ENCODE measurements at regions not wholly inside any gene's neighbourhood (a gene's known extent, or its start where the extent isn't known, plus 50 kb on each side); places are given as distances from the start of the nearest gene placed in this dataset.

DNA sequence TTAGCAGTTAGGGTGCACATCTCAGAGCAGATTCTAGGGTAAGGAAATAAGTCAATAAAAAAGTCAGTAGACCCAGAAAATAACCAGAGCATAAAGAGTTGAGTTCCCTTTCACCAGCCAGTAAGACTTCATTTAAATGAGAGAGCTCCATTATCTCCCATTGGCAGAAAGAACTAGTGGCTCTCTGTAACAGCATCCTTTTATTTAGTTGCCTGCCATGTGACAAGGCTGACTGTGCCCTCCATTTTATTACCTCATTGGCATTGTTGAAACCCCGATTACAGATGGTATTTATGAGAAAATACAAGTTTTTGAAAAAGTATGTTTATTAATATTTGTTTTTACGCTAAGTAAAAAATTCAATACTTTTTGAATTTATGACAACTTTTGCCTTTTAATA, 859.5 kb upstream of the NDST4 start:
- no peak for TF ChIP-seq EZH2 (optimal IDR thresholded peaks at IDR 0.05; ENCODE audit: low read depth, low read length)
- TF ChIP-seq, protein P1, sequence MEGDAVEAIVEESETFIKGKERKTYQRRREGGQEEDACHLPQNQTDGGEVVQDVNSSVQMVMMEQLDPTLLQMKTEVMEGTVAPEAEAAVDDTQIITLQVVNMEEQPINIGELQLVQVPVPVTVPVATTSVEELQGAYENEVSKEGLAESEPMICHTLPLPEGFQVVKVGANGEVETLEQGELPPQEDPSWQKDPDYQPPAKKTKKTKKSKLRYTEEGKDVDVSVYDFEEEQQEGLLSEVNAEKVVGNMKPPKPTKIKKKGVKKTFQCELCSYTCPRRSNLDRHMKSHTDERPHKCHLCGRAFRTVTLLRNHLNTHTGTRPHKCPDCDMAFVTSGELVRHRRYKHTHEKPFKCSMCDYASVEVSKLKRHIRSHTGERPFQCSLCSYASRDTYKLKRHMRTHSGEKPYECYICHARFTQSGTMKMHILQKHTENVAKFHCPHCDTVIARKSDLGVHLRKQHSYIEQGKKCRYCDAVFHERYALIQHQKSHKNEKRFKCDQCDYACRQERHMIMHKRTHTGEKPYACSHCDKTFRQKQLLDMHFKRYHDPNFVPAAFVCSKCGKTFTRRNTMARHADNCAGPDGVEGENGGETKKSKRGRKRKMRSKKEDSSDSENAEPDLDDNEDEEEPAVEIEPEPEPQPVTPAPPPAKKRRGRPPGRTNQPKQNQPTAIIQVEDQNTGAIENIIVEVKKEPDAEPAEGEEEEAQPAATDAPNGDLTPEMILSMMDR (IDR thresholded peaks at IDR 0.05; ENCODE audit: low read length) = no peak

Data from MM.1S (cell line).